Activated naive CD4-positive, alpha-beta T cell treated with anti-CD3 and anti-CD28 coated beads, Interleukin-2, amount 50 U/mL, for 16 hours (primary cell): ENCODE measurements at regions not wholly inside any gene's neighbourhood (a gene's known extent, or its start where the extent isn't known, plus 50 kb on each side); places are given as distances from the start of the nearest gene placed in this dataset.

Source experiments
- DNase-seq: peaks from one replicate; pipeline ENCODE4 v3.0.0-alpha.2; 2020

DNA sequence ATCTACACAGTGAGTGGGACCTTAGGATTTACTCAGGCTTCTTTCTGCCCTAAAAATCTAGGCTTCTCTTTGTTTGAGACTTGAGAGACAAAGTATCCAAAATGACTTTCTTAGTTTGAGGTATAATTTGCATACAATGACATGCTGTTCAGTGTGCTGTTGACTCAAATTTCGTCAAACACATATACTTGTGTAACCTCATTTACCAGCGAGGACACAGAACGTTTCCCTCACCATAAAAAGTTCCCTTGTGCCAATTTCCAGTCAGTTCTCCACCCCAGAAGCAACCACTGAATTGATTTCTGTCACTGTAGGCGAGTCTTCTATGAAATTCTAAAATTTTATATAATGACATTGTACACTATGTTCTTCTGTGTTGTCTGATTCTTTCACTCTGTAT lies 68.0 kb upstream of the MAF start:
- no peak for DNase-seq

GRCh38 chr16:79665970-79666369 lies 65.4 kb upstream of the MAF start:
- DNase-seq: no peak

- no peak for DNase-seq
These were observed 63.9 kb upstream of the MAF start for GRCh38 chr16:79664407-79664806.

DNA sequence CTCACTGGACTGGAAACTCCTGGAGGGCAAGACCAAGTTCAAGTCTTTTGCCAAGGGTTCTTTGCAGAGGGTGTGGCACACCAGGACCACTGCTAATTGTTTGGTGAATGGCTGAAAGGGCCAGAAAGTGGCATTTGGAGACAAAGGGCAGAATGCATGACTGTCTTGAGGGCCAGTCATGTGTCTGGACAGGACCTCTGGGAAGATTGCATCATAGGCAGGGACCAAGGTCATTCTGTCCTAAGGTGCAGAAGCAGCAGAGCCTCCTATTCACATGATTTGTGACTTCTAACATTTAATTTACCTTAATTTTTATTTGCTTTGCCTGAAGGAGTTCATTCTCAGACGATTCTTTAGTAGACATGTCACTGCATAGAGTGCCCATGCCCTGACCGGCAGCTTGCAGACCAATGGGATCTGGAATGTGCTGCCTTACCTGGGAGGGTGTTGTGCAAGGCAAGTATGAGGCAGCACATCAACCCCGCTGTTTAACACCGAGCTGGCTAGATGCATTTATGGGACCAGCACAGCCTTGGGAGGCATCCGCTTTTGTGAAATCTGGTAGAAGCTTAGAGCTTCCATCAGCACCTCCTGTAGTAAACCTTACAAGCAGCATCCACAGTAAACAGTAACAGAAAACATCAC lies 62.3 kb upstream of the MAF start:
- no peak for DNase-seq

DNA sequence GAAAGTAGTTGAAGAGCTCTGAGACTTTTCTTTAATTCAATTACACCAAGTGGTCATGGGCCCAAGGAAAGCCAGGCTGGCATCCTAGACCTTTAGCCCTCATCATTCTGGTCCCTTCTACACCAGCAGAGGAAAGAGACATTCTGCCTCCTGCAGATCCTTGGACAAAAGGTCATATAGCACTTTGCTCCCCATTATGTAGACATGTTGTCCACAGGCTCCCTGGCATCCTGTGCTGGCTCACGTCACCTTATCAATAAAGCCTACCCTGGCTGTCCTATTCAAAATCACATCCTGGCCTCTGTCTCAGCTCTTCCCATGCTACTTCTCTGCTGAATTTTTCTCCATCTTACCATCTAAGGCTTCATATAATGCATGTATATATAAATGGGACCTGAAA lies 61.6 kb upstream of the MAF start:
- no peak for DNase-seq

DNA sequence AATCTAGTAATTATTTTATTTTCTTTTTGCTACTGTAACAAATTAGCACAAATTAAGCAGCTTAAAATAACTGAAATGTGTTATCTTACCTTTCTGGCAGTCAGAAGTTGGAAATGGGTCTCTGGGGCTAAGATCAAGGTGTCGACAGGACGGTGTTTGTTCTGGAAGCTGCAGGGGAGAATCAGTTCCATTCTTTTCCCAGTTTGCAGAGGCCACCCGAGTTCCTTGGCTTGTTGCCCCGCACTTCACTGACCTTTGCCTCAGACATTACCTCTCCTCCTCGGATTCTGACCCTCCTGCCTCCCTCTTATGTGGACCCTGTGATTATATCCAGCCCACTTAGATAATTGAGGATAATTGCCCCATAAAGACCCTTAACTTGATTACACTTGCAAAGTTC lies 61.0 kb upstream of the MAF start:
- DNase-seq: no peak

DNA sequence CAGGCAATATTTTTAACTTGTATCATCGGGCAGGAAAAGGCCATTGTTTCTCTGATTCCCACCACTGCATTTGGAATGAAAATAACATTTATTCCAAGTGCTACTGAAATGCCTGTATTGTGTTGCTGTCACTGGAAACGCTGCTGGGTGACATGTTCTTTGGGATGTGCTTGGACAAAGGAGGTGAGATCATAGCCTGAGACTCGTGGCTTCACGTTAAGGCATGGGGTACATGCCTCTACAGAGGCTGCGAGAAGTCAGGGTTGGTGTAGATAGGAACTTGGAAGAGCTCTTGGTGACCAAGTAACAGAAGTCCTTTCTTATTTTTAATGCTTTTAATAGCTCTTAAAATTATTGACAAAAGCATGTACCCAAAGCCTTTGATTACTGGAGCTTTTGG lies 58.8 kb upstream of the MAF start:
- no peak for DNase-seq

DNA sequence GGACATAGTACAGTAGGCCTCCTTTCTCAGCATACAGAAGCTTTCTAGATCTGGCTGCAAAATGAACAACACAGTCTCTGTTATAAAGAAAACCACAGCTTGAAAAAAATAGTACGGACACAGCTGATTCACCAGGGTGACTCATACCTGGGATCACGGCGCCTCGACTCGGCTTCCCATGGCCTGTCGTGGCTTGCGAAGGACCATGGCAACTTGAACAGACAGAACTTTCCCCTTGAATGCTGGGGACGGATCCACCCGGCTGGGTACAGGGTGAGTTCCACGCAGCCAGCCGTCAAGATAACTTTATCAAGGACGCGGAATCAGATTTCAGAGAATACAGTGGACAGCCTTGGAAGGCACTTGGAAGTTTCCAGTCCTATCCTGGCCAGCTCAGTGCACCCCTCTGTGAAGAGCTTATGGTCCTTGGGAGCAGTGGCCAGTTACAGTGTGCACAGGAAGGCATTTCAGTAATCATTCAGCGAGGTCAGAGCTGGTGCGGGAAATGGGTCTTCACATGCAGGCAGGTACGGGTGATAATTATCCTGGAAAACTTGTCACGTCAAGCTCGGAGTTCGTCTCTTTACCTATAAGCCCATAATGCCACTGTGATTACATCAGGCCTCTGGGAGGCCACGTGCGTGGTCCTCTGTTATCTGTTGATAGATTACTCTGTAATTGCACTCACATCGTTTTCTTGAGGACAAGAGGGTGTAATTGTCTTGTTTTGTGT lies 57.9 kb upstream of the MAF start:
- no peak for DNase-seq

GRCh38 chr16:79656553-79657115 lies 56.1 kb upstream of the MAF start:
- DNase-seq: no peak

GRCh38 chr16:79653373-79653891 lies 52.9 kb upstream of the MAF start:
- no peak for DNase-seq

- DNase-seq: no peak
These were observed 50.8 kb upstream of the MAF start for GRCh38 chr16:79651363-79651762.
